Calu3 (cell line): ENCODE measurements at regions not wholly inside any gene's neighbourhood (a gene's known extent, or its start where the extent isn't known, plus 50 kb on each side); places are given as distances from the start of the nearest gene placed in this dataset.

Experiments
- BruUV-seq: library from RNA; stranded (reverse); fragments of 400-500 nt; replicated peaks from 2 replicates; lab custom pipeline; 2021; lab: Mats Ljungman, UMichigan
- CTCF ChIA-PET: fragments of 300-600 bp; sonication (Branson Sonifier 250); formaldehyde crosslinking; loops from one replicate; lab custom pipeline; 2022; ENCODE audit warnings: antibody characterized with exemption; lab: Charles Lee
- DNase-seq: peaks from one replicate; pipeline ENCODE4 v3.0.0; 2022
- H3K27ac Mint-ChIP-seq: one replicate; pipeline ENCODE4 v1.8.0; 2022; ENCODE audit warnings: mixed read lengths; ENCODE audit not compliant: unreplicated experiment
- H3K27me3 Mint-ChIP-seq: one replicate; pipeline ENCODE4 v1.8.0; 2022; ENCODE audit warnings: mixed read lengths; ENCODE audit not compliant: unreplicated experiment
- H3K36me3 Mint-ChIP-seq: one replicate; pipeline ENCODE4 v1.8.0; 2022; ENCODE audit warnings: mild to moderate bottlenecking, moderate library complexity, mixed read lengths; ENCODE audit not compliant: insufficient read depth, unreplicated experiment
- H3K4me1 Mint-ChIP-seq: one replicate; pipeline ENCODE4 v1.8.0; 2022; ENCODE audit warnings: mild to moderate bottlenecking, low read depth, mixed read lengths; ENCODE audit not compliant: unreplicated experiment
- H3K4me3 Mint-ChIP-seq: one replicate; pipeline ENCODE4 v1.8.0; 2022; ENCODE audit warnings: mild to moderate bottlenecking, low read depth, moderate library complexity, mixed read lengths; ENCODE audit not compliant: unreplicated experiment
- H3K9me3 Mint-ChIP-seq: one replicate; pipeline ENCODE4 v1.8.0; 2022; ENCODE audit warnings: low read depth, mixed read lengths; ENCODE audit not compliant: unreplicated experiment
- CTCF ChIP-seq: fragments of 200-600 bp; IDR thresholded peaks from one replicate; pipeline ENCODE4 v1.8.0; 2022; ENCODE audit warnings: antibody characterized with exemption; ENCODE audit not compliant: unreplicated experiment
- intact Hi-C: fragments of 100-400 bp; cut with micrococcal nuclease; formaldehyde crosslinking; loops from one replicate; pipeline ENCODE4 v1.10.0; 2022; ENCODE audit not compliant: unreplicated experiment

- Mint-ChIP-seq H3K27me3 (no peaks in the 10 kb centered on the region), H3K36me3 (no peaks in the 10 kb centered on the region), H3K4me1 (no peaks in the 10 kb centered on the region), H3K27ac (no peak overlapping the region), H3K9me3 (no peaks in the 10 kb centered on the region), H3K4me3 (no peak overlapping the region)
- intact Hi-C loops, result loop anchor here (5.0 kb wide), 2 partner anchors 169 to 569 kb away; no protein-coding TSS in a partner anchor
- DNase-seq, result no peak
- BruUV-seq, result no TSS peak
- CTCF ChIA-PET, result no interaction called here
- no peak for TF ChIP-seq CTCF
These were observed 85.1 kb downstream of the TMEM30B start for GRCh38 chr14:61196034-61196433.

- no peak overlapping the region for H3K4me3 Mint-ChIP-seq
- no peak for TF ChIP-seq CTCF
- no TSS peak for BruUV-seq
- no peak for DNase-seq
- CTCF ChIA-PET, result no interaction called here
- H3K36me3 Mint-ChIP-seq, result no peaks in the 10 kb centered on the region
- intact Hi-C loops, result no loop called here
- H3K9me3 Mint-ChIP-seq, result no peaks in the 10 kb centered on the region
- no peak overlapping the region for H3K27ac Mint-ChIP-seq
- H3K27me3 Mint-ChIP-seq, result no peaks in the 10 kb centered on the region
- peaks cover 13% of the 10 kb centered on the region for H3K4me1 Mint-ChIP-seq
These were observed 87.7 kb downstream of the TMEM30B start for GRCh38 chr14:61193476-61193875.

GRCh38 chr14:61192989-61193388 is 88.1 kb downstream of the TMEM30B start:
- intact Hi-C loops, result no loop called here
- no TSS peak for BruUV-seq
- Mint-ChIP-seq H3K27ac (no peak overlapping the region), H3K4me1 (peaks cover 13% of the 10 kb centered on the region), H3K36me3 (no peaks in the 10 kb centered on the region), H3K9me3 (no peaks in the 10 kb centered on the region), H3K4me3 (no peak overlapping the region), H3K27me3 (no peaks in the 10 kb centered on the region)
- CTCF ChIA-PET, result no interaction called here
- DNase-seq, result no peak
- TF ChIP-seq CTCF, result no peak

GRCh38 chr14:61191733-61192132 is 89.4 kb downstream of the TMEM30B start:
- no peak for TF ChIP-seq CTCF
- Mint-ChIP-seq H3K4me1 (peaks cover 13% of the 10 kb centered on the region), H3K36me3 (no peaks in the 10 kb centered on the region), H3K9me3 (no peaks in the 10 kb centered on the region), H3K4me3 (no peak overlapping the region), H3K27ac (no peak overlapping the region), H3K27me3 (no peaks in the 10 kb centered on the region)
- no peak for DNase-seq
- CTCF ChIA-PET, result no interaction called here
- BruUV-seq, result no TSS peak
- intact Hi-C loops, result no loop called here
